Thyroid gland (tissue), 4 donors: ENCODE measurements at regions not wholly inside any gene's neighbourhood (a gene's known extent, or its start where the extent isn't known, plus 50 kb on each side); places are given as distances from the start of the nearest gene placed in this dataset.

ENCODE experiments used
- DNase-seq, 2 donors: peaks; one replicate each; pipeline ENCODE4 v3.0.0-alpha.2; 2019
- H3K27ac ChIP-seq, 3 donors: fragments of 200-600 bp; sonication (generic); 1 replicate in 2 of 3; 2 replicates in 1 of 3; pipeline ENCODE4 v1.5.1; 2016 to 2019; ENCODE audit warnings: mild to moderate bottlenecking in 1 of 3, moderate library complexity in 1 of 3
- H3K27me3 ChIP-seq: fragments of 200-600 bp; sonication (generic); one replicate; pipeline ENCODE4 v1.5.1; 2019
- H3K36me3 ChIP-seq, 2 donors: fragments of 200-600 bp; sonication (generic); one replicate each; pipeline ENCODE4 v1.5.1; 2016 to 2019
- H3K4me1 ChIP-seq, 2 donors: fragments of 200-600 bp; sonication (generic); one replicate each; pipeline ENCODE4 v1.5.1; 2017 to 2019
- H3K4me3 ChIP-seq, 3 donors: fragments of 200-600 bp; sonication (generic); replicated peaks in 1 of 3; 1 replicate in 2 of 3; 2 replicates in 1 of 3; pipeline ENCODE4 v1.5.1; 2016; ENCODE audit warnings: mild to moderate bottlenecking in 1 of 3
- H3K9me3 ChIP-seq: fragments of 200-600 bp; sonication (generic); one replicate; pipeline ENCODE4 v1.5.1; 2017
- POLR2A ChIP-seq, 2 donors: fragments of 450-650 bp; IDR thresholded peaks; one replicate each; pipeline ENCODE4 v1.6.1; 2017; ENCODE audit warnings: antibody characterized with exemption in 2 of 2, mild to moderate bottlenecking in 2 of 2, moderate library complexity in 1 of 2
- WGBS, 2 donors: methylation state at CpG; one replicate each; pipeline ENCODE4 v1.1.5; 2017; 5-methylcytosine and 5-hydroxymethylcytosine counted together
- intact Hi-C: fragments of 100-400 bp; cut with DNase I; formaldehyde crosslinking; loops from one replicate; pipeline ENCODE4 v1.15.1; 2023
- TF ChIP-seq, protein P1 (sequence below), 6 experiments: fragments of 200-600 bp in 3 of 6; fragments of 450-650 bp in 3 of 6; sonication (generic) in 3 of 6; IDR thresholded peaks; one replicate each; pipeline ENCODE4 v1.5.1; 2016 to 2019; ENCODE audit warnings: antibody characterized with exemption in 6 of 6, mild to moderate bottlenecking in 2 of 6, inconsistent platforms in 1 of 6, moderate library complexity in 1 of 6

- H3K27me3 ChIP-seq = no peaks in the 10 kb centered on the region
- no peak overlapping the region for H3K4me3 ChIP-seq
- H3K27ac ChIP-seq = no peak overlapping the region
- intact Hi-C loops = no loop called here
- DNase-seq = no peak
- no peaks in the 10 kb centered on the region for H3K36me3 ChIP-seq
- TF ChIP-seq, protein P1, sequence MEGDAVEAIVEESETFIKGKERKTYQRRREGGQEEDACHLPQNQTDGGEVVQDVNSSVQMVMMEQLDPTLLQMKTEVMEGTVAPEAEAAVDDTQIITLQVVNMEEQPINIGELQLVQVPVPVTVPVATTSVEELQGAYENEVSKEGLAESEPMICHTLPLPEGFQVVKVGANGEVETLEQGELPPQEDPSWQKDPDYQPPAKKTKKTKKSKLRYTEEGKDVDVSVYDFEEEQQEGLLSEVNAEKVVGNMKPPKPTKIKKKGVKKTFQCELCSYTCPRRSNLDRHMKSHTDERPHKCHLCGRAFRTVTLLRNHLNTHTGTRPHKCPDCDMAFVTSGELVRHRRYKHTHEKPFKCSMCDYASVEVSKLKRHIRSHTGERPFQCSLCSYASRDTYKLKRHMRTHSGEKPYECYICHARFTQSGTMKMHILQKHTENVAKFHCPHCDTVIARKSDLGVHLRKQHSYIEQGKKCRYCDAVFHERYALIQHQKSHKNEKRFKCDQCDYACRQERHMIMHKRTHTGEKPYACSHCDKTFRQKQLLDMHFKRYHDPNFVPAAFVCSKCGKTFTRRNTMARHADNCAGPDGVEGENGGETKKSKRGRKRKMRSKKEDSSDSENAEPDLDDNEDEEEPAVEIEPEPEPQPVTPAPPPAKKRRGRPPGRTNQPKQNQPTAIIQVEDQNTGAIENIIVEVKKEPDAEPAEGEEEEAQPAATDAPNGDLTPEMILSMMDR (IDR thresholded peaks at IDR 0.05) = no peak
- TF ChIP-seq POLR2A (IDR thresholded peaks at IDR 0.05) = no peak
- H3K9me3 ChIP-seq = no peaks in the 10 kb centered on the region
- no peaks in the 10 kb centered on the region for H3K4me1 ChIP-seq
Observed at GRCh38 chr9:75504721-75505120, 385.8 kb upstream of the PCSK5 start.

DNA sequence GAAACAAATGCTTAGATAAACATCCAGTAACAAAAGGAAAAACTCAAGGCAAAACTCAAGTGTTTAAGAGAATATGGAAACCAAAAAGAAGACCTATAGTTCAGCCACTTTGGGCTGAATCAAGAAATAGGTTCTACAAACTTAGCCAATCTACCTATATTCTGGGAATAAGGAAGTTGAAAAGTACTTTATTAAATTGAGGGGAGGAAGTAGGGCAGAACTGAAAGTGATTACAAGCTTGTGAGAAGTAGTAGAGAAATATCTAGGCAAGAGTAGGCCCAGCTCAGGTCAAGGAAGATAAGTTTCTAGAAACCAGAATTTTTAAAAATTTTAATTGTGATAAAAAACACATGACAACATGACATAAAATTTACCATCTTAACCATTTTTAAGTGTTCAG, 384.8 kb upstream of the PCSK5 start:
- DNase-seq = no peak
- Histone ChIP-seq H3K36me3 (no peaks in the 10 kb centered on the region), H3K4me3 (no peak overlapping the region), H3K27ac (no peak overlapping the region), H3K27me3 (no peaks in the 10 kb centered on the region), H3K4me1 (no peaks in the 10 kb centered on the region), H3K9me3 (no peaks in the 10 kb centered on the region)
- intact Hi-C loops = no loop called here
- TF ChIP-seq, protein P1 (IDR thresholded peaks at IDR 0.05) = no peak
- no peak for TF ChIP-seq POLR2A (IDR thresholded peaks at IDR 0.05)

- Histone ChIP-seq H3K27ac (no peak overlapping the region), H3K36me3 (no peaks in the 10 kb centered on the region), H3K27me3 (no peaks in the 10 kb centered on the region), H3K4me1 (no peaks in the 10 kb centered on the region), H3K4me3 (no peak overlapping the region), H3K9me3 (no peaks in the 10 kb centered on the region)
- intact Hi-C loops = no loop called here
- no peak for DNase-seq
- TF ChIP-seq, protein P1 (IDR thresholded peaks at IDR 0.05) = no peak
- TF ChIP-seq POLR2A (IDR thresholded peaks at IDR 0.05) = no peak
Observed at GRCh38 chr9:75529463-75529862, 361.0 kb upstream of the PCSK5 start.

GRCh38 chr9:75531588-75531987, 358.9 kb upstream of the PCSK5 start:
- no peaks in the 10 kb centered on the region for H3K9me3 ChIP-seq
- H3K27me3 ChIP-seq = no peaks in the 10 kb centered on the region
- no peak overlapping the region for H3K27ac ChIP-seq
- WGBS, 2 donors = 83 to 92% methylated on average over 2 of the region's 2 CpGs
- no peaks in the 10 kb centered on the region for H3K36me3 ChIP-seq
- DNase-seq = peak; percentile 26 to 31
- no peak overlapping the region for H3K4me3 ChIP-seq
- intact Hi-C loops = no loop called here
- no peaks in the 10 kb centered on the region for H3K4me1 ChIP-seq
- TF ChIP-seq, protein P1 (IDR thresholded peaks at IDR 0.05) = no peak
- TF ChIP-seq POLR2A (IDR thresholded peaks at IDR 0.05) = no peak

DNA sequence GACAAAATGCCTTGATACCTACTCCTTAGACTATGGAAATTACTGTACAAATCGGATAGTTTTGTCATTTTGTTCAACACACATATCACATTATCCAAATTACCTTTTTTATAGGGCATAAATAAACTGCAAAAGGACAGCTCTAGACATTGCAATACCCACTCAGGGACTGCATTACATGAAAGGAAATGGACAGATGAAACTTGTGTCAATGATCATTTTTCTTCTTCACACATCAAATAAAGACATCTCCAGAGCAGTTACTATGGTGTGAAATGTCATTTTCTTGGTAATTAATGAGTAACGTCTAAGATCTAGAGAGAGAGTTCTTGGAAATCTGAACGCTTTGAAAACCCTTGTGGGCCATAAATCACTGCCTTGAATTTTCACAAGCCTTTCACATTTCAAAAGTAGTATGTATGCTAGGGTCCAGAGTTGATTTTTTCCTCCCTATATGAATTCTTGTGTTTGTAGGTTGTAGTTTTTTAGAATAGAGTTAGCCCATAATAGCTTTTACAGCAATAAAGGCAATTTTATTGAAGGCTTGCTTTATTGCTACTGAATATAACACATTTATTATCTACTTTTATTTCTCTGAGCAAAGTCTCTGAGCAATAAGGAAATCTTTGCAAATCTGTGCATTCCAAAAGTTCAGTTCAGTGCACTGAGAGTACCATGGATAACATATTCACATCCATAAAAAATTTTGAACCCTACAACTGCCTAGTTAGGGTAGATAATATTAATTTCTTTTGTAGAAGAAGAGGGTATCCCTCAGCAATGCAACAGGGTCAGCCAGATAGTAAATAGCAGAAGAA, 358.0 kb upstream of the PCSK5 start:
- intact Hi-C loops = no loop called here
- H3K36me3 ChIP-seq = no peaks in the 10 kb centered on the region
- no peak for TF ChIP-seq POLR2A (IDR thresholded peaks at IDR 0.05)
- TF ChIP-seq, protein P1 (IDR thresholded peaks at IDR 0.05) = no peak
- WGBS, 2 donors = 76 to 85% methylated on average over 3 of the region's 3 CpGs
- no peak for DNase-seq
- H3K27me3 ChIP-seq = no peaks in the 10 kb centered on the region
- no peak overlapping the region for H3K4me3 ChIP-seq
- no peaks in the 10 kb centered on the region for H3K9me3 ChIP-seq
- H3K27ac ChIP-seq = no peak overlapping the region
- H3K4me1 ChIP-seq = no peaks in the 10 kb centered on the region
